ENCODE measurements at regions not wholly inside any gene's neighbourhood (a gene's known extent, or its start where the extent isn't known, plus 50 kb on each side); places are given as distances from the start of the nearest gene placed in this dataset.
"Not testable (repeated sequence)": the region's sequence is repeated elsewhere in the genome, so short reads cannot be mapped to it uniquely, and the experiment has no call there.

GRCh38 chr9:102309379-102309778, 570.9 kb upstream of the GRIN3A start:
- no peak for DNase-seq (ENCODE audit: extremely low read depth, low read depth)
- TF ChIP-seq CTCF (IDR thresholded peaks at IDR 0.05; ENCODE audit: low read depth, low read length): no peak

GRCh38 chr9:102295188-102295587, 556.7 kb upstream of the GRIN3A start:
- DNase-seq (ENCODE audit: extremely low read depth, low read depth): no peak

GRCh38 chr9:102273952-102274351, 535.5 kb upstream of the GRIN3A start:
- DNase-seq (ENCODE audit: extremely low read depth, low read depth): no peak
- TF ChIP-seq CTCF (IDR thresholded peaks at IDR 0.05; ENCODE audit: low read depth, low read length): no peak

More at GRCh38 chr9:102295188-102295587, 556.7 kb upstream of the GRIN3A start:
- no peak for TF ChIP-seq CTCF (IDR thresholded peaks at IDR 0.05; ENCODE audit: low read depth, low read length)

GRCh38 chr9:102253099-102253498, 514.7 kb upstream of the GRIN3A start:
- DNase-seq (ENCODE audit: extremely low read depth, low read depth): no peak
- no peak for TF ChIP-seq CTCF (IDR thresholded peaks at IDR 0.05; ENCODE audit: low read depth, low read length)

- DNase-seq (ENCODE audit: extremely low read depth, low read depth): no peak
- no peak for TF ChIP-seq CTCF (IDR thresholded peaks at IDR 0.05; ENCODE audit: low read depth, low read length)
These were observed 506.5 kb upstream of the GRIN3A start for GRCh38 chr9:102244916-102245315.

GRCh38 chr9:102237520-102237919, 499.1 kb upstream of the GRIN3A start:
- DNase-seq (ENCODE audit: extremely low read depth, low read depth): no peak
- TF ChIP-seq CTCF (IDR thresholded peaks at IDR 0.05; ENCODE audit: low read depth, low read length): no peak

GRCh38 chr9:102237094-102237493, 498.6 kb upstream of the GRIN3A start:
- TF ChIP-seq CTCF (IDR thresholded peaks at IDR 0.05; ENCODE audit: low read depth, low read length): no peak
- DNase-seq (ENCODE audit: extremely low read depth, low read depth): no peak

GRCh38 chr9:102227416-102227815, 489.0 kb upstream of the GRIN3A start:
- DNase-seq (ENCODE audit: extremely low read depth, low read depth): not testable (repeated sequence)
